Esophagus muscularis mucosa (tissue), 4 donors: ENCODE measurements at regions not wholly inside any gene's neighbourhood (a gene's known extent, or its start where the extent isn't known, plus 50 kb on each side); places are given as distances from the start of the nearest gene placed in this dataset.

Experiments used
- DNase-seq: peaks from one replicate; pipeline ENCODE4 v3.0.0-alpha.2; 2017; ENCODE audit errors: extremely low spot score
- H3K27ac ChIP-seq, 4 donors: fragments of 200-600 bp; sonication (generic); replicated peaks in 1 of 4; 1 replicate in 3 of 4; 2 replicates in 1 of 4; pipeline ENCODE4 v1.5.1; 2016 to 2019; ENCODE audit warnings: mild to moderate bottlenecking in 1 of 4
- H3K27me3 ChIP-seq, 4 donors: fragments of 200-600 bp; sonication (generic); one replicate each; pipeline versions ENCODE4 v1.5.1 to v1.6.0; 2016 to 2019
- H3K36me3 ChIP-seq, 4 donors: fragments of 200-600 bp; sonication (generic); one replicate each; pipeline ENCODE4 v1.5.1; 2016 to 2019
- H3K4me1 ChIP-seq, 4 donors: fragments of 200-600 bp; sonication (generic); one replicate each; pipeline ENCODE4 v1.5.1; 2016 to 2019
- H3K4me3 ChIP-seq, 4 donors: fragments of 200-600 bp; sonication (generic); 1 replicate in 2 of 4; 2 replicates in 2 of 4; pipeline ENCODE4 v1.5.1; 2016 to 2019; ENCODE audit warnings: mild to moderate bottlenecking in 4 of 4, moderate library complexity in 1 of 4
- H3K9me3 ChIP-seq, 4 donors: fragments of 200-600 bp; sonication (generic); 1 replicate in 3 of 4; 2 replicates in 1 of 4; pipeline ENCODE4 v1.5.1; 2016 to 2019
- EP300 ChIP-seq: sonication (generic); formaldehyde crosslinking; IDR thresholded peaks from one replicate; pipeline ENCODE4 v1.6.1; 2017; ENCODE audit warnings: antibody characterized with exemption
- POLR2A ChIP-seq: fragments of 450-650 bp; IDR thresholded peaks from one replicate; pipeline ENCODE4 v1.6.1; 2017; ENCODE audit warnings: antibody characterized with exemption, moderate library complexity, mild to moderate bottlenecking, low read depth
- POLR2AphosphoS5 ChIP-seq, 2 donors: sonication (generic); formaldehyde crosslinking; IDR thresholded peaks; one replicate each; pipeline ENCODE4 v1.6.1; 2017; ENCODE audit warnings: antibody characterized with exemption in 2 of 2
- WGBS: methylation state at CpG from one replicate; pipeline ENCODE4 v1.1.5; 2018; 5-methylcytosine and 5-hydroxymethylcytosine counted together
- intact Hi-C: fragments of 100-400 bp; cut with DNase I; formaldehyde crosslinking; loops from one replicate; pipeline ENCODE4 v1.15.1; 2023
- TF ChIP-seq, protein P1 (sequence below), 3 experiments: fragments of 200-600 bp in 2 of 3; fragments of 450-650 bp in 1 of 3; sonication (generic) in 2 of 3; IDR thresholded peaks; one replicate each; pipeline ENCODE4 v1.5.1; 2017 to 2019; ENCODE audit warnings: antibody characterized with exemption in 3 of 3, mild to moderate bottlenecking in 2 of 3, moderate library complexity in 1 of 3

DNA sequence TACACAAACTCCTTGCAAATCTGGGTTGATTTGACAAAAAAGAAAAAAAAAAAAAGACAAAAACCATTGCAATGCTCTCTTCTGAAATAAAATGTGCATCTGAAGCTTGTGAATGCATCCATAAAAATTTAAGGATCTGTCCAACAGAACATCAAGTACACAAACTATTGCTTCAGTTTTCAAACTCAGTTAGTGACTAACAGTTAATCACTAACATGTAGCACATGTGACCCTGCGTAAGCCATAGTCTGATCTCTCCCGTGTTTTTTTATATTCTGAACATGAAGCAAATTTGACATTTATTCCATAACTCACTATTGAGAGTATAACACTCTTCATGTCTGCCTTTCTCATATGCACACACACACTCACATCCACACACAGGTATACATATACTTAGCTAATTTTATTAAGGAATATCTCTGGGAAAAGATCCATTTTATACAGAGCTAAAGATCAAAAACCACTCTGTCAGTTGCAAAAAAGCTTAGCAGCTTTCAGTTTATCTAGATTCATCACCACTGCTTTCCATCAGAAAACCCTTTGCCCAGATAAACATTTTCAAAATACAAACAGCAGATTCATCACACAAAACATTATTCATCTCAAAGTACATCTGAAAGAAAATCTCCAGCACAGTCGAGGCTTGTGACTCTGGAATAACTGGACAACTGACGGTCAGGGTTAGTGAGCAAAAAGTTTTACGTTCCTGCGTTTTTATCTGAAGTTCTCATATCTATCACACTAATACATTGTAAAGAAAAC lies 1000.4 kb upstream of the ACVR2A start:
- Histone ChIP-seq H3K4me3 (no peak overlapping the region), H3K27ac (no peak overlapping the region), H3K4me1 (no peaks in the 10 kb centered on the region), H3K36me3 (no peaks in the 10 kb centered on the region), H3K9me3 (no peaks in the 10 kb centered on the region), H3K27me3 (no peaks in the 10 kb centered on the region)
- intact Hi-C loops = no loop called here
- 81% methylated on average over 6 of the region's 6 CpGs for WGBS
- DNase-seq = no peak
- TF ChIP-seq POLR2AphosphoS5 (IDR thresholded peaks at IDR 0.05) (no peak), EP300 (no peak), POLR2A (no peak)
- TF ChIP-seq, protein P1, sequence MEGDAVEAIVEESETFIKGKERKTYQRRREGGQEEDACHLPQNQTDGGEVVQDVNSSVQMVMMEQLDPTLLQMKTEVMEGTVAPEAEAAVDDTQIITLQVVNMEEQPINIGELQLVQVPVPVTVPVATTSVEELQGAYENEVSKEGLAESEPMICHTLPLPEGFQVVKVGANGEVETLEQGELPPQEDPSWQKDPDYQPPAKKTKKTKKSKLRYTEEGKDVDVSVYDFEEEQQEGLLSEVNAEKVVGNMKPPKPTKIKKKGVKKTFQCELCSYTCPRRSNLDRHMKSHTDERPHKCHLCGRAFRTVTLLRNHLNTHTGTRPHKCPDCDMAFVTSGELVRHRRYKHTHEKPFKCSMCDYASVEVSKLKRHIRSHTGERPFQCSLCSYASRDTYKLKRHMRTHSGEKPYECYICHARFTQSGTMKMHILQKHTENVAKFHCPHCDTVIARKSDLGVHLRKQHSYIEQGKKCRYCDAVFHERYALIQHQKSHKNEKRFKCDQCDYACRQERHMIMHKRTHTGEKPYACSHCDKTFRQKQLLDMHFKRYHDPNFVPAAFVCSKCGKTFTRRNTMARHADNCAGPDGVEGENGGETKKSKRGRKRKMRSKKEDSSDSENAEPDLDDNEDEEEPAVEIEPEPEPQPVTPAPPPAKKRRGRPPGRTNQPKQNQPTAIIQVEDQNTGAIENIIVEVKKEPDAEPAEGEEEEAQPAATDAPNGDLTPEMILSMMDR (IDR thresholded peaks at IDR 0.05) = no peak

DNA sequence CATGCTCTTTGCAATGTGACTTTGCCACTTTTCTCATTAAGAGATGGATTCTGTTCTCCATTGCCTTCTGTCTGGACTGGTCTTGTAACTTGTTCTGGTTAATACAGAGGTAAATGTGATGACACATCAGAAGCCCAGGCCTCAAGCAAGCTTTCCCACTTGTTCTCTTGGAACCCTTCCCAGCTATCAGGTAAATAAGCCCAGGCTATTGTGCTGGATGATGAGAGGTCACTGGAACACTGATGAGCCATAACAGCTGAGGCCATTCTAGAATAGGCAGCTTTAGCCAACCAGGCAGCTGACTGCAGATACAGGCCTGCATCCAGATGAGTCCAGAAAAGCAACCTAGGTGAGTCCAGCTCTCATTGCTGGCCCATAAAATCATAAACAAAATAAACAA lies 1007.0 kb upstream of the ACVR2A start:
- intact Hi-C loops = no loop called here
- no peaks in the 10 kb centered on the region for H3K36me3 ChIP-seq
- H3K9me3 ChIP-seq = no peaks in the 10 kb centered on the region
- H3K4me1 ChIP-seq = no peaks in the 10 kb centered on the region
- no peak overlapping the region for H3K4me3 ChIP-seq
- H3K27me3 ChIP-seq = no peaks in the 10 kb centered on the region
- TF ChIP-seq EP300 = no peak
- TF ChIP-seq, protein P1 (IDR thresholded peaks at IDR 0.05) = no peak
- TF ChIP-seq POLR2A = no peak
- no peak for TF ChIP-seq POLR2AphosphoS5 (IDR thresholded peaks at IDR 0.05)
- DNase-seq = no peak
- no peak overlapping the region for H3K27ac ChIP-seq

DNA sequence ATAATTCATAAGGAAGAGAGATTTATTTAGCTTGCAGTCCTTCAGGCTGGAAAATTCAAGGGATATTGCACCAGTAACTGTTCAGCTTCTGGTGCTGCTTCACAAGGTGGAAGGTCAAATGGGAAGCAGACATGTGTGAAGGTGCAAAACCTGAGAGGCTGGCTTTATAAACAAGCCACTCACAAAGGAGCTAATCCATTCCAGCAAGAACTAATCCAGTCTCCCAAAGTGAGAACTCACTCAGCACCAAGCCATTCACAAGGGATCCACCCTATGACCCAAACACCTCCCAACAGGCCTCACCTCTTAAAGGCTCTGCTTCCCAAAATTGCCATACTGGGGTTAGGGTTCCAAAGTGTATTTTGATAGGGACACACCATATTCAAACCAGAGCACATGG lies 1018.4 kb upstream of the ACVR2A start:
- TF ChIP-seq EP300 (no peak), POLR2A (no peak), POLR2AphosphoS5 (IDR thresholded peaks at IDR 0.05) (no peak)
- TF ChIP-seq, protein P1 (IDR thresholded peaks at IDR 0.05) = no peak
- no peaks in the 10 kb centered on the region for H3K9me3 ChIP-seq
- H3K4me1 ChIP-seq = no peaks in the 10 kb centered on the region
- intact Hi-C loops = no loop called here
- no peak for DNase-seq
- no peak overlapping the region for H3K27ac ChIP-seq
- no peaks in the 10 kb centered on the region for H3K27me3 ChIP-seq
- no peaks in the 10 kb centered on the region for H3K36me3 ChIP-seq
- no peak overlapping the region for H3K4me3 ChIP-seq

DNA sequence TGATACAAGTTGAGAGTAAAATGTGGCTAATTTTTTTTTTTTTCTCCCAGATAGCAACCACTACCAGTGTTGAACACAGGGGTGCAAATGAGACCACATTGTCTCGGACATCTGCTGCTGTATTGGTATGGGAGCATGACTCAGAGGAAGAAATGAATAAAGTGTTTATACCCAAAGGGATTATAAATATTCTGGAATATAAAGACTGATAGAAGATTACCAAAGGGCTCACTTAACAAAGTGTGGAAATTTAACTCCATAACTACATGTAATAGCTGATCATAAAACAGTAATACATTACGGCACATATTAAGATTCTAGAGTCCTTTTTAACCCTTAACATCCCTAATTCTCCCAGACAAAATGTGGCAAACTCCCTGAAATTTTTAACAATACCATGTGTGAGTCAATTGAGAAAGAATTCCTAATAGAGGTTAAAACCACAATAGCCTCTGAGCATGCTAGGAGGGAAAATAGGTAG lies 1023.0 kb upstream of the ACVR2A start:
- Histone ChIP-seq H3K4me3 (no peak overlapping the region), H3K4me1 (no peaks in the 10 kb centered on the region), H3K27ac (no peak overlapping the region), H3K9me3 (no peaks in the 10 kb centered on the region), H3K27me3 (no peaks in the 10 kb centered on the region), H3K36me3 (no peaks in the 10 kb centered on the region)
- intact Hi-C loops = no loop called here
- WGBS = 38% methylated on average over 2 of the region's 2 CpGs
- no peak for DNase-seq
- no peak for TF ChIP-seq EP300
- TF ChIP-seq, protein P1 (IDR thresholded peaks at IDR 0.05) = peak in 1 of 3 experiments; percentile 11

DNA sequence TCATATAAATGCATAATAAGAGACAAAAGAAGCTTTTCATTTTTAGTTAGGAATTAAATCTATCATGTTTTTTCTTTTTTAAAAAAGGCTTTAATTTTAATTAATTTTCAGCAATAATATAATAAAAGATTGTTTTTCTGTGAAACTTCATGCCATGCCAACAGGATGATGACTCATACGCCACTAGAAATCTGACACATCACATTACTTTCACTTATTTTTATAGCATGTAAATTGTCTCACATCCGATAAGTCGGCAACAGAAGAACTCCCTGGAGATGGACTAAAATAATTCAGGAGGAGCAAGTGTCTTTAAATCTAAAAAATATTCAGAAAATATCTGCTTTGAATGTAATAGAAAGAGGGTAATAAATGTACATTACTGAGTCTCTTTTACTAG lies 1024.2 kb upstream of the ACVR2A start:
- H3K4me1 ChIP-seq = no peaks in the 10 kb centered on the region
- TF ChIP-seq POLR2A (no peak), POLR2AphosphoS5 (IDR thresholded peaks at IDR 0.05) (no peak), EP300 (no peak)
- TF ChIP-seq, protein P1 (IDR thresholded peaks at IDR 0.05) = no peak
- no peak for DNase-seq
- 57% methylated on average over 3 of the region's 3 CpGs for WGBS
- H3K36me3 ChIP-seq = no peaks in the 10 kb centered on the region
- intact Hi-C loops = no loop called here
- no peaks in the 10 kb centered on the region for H3K9me3 ChIP-seq
- no peak overlapping the region for H3K4me3 ChIP-seq
- no peaks in the 10 kb centered on the region for H3K27me3 ChIP-seq
- no peak overlapping the region for H3K27ac ChIP-seq
